ENCODE measurements at regions not wholly inside any gene's neighbourhood (a gene's known extent, or its start where the extent isn't known, plus 50 kb on each side); places are given as distances from the start of the nearest gene placed in this dataset.

DNA sequence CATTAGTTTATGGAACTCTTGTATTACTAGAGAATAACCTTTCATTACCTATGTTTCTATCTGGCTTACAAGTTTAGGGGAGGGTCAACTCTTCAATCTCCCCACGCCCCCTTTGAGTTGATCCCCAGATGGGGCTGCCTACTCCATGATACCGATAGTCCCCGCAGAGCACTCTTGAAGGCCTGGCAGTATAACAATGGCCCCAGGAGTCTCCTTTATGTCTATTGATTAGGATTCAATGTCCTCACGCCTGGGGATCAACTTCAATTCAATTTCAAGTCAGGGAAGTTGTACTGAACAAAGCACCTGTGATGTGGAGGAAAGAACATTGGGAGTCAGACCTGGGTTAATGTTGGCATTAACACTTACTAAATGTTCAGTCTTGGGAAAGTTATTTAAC lies 520.2 kb downstream of the METTL15 start:
- TF ChIP-seq, protein P1, sequence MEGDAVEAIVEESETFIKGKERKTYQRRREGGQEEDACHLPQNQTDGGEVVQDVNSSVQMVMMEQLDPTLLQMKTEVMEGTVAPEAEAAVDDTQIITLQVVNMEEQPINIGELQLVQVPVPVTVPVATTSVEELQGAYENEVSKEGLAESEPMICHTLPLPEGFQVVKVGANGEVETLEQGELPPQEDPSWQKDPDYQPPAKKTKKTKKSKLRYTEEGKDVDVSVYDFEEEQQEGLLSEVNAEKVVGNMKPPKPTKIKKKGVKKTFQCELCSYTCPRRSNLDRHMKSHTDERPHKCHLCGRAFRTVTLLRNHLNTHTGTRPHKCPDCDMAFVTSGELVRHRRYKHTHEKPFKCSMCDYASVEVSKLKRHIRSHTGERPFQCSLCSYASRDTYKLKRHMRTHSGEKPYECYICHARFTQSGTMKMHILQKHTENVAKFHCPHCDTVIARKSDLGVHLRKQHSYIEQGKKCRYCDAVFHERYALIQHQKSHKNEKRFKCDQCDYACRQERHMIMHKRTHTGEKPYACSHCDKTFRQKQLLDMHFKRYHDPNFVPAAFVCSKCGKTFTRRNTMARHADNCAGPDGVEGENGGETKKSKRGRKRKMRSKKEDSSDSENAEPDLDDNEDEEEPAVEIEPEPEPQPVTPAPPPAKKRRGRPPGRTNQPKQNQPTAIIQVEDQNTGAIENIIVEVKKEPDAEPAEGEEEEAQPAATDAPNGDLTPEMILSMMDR (conservative IDR thresholded peaks at IDR 0.05; ENCODE audit: low read length) = no peak
- TF ChIP-seq EZH2phosphoT487 (IDR thresholded peaks at IDR 0.05; ENCODE audit: borderline replicate concordance) = no peak

All from Loucy (cell line).